AG20443 (cell line): ENCODE measurements at regions not wholly inside any gene's neighbourhood (a gene's known extent, or its start where the extent isn't known, plus 50 kb on each side); places are given as distances from the start of the nearest gene placed in this dataset.
"Not testable (repeated sequence)": the region's sequence is repeated elsewhere in the genome, so short reads cannot be mapped to it uniquely, and the experiment has no call there.

ENCODE experiments used
- DNase-seq: peaks from one replicate; pipeline ENCODE4 v3.0.0; 2012; ENCODE audit warnings: low spot score, mixed read lengths

DNA sequence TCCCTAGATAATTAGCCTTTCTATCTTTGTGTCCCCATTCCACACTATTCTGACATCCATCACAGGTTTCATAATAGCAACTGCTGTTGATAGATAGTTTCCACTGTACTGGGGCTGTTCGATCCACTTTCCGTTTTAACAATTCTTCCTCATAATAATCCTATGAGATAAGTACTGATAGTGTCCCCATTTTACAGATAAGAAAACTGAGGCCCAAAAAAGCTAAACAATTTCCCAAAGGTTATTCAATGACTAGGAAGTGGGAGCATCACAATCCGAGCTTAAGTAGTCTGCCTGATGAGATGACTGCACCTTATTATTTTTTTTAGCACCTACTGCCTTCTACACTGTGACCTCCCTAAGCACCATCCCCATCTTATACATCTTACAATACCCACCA, 569.2 kb downstream of the STK39 start:
- no peak for DNase-seq

DNA sequence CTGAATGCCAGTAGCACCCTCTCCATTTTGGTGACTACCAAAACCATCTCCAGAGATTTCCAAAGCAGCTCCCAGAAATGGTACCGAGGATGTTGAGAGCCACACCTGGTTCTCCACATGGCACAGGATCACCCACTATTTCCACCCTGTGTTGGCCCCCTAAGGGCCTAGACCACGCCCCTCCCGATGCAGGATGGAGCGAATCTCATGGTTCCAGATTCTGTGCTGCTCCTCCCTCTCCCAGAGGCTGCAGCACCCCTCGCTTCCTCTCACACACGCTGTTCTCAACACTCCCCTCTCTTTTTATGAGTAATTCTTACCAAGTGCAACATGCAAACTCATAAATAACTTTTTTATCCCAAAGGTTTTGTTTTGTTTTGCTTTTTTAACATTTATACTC, 571.5 kb downstream of the STK39 start:
- no peak for DNase-seq

DNA sequence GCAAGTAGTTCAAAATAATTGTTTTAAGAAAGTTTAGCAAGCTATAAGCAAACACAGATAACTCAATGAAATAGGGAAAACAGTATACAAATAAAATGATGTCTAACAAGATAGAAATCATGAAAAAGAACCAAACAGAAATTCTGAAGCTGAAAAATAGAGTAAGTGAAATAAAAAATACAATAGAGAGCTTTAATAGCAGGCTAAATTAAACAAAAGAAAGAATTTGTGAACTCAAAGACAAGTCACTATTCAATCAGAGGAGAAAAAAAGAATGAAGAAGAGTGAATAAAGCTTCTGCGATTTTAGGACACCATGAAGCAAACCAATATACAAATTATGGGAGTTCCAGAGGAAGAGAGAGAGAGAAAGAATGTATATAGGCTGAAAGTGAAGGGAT, 576.8 kb downstream of the STK39 start:
- DNase-seq = no peak

DNA sequence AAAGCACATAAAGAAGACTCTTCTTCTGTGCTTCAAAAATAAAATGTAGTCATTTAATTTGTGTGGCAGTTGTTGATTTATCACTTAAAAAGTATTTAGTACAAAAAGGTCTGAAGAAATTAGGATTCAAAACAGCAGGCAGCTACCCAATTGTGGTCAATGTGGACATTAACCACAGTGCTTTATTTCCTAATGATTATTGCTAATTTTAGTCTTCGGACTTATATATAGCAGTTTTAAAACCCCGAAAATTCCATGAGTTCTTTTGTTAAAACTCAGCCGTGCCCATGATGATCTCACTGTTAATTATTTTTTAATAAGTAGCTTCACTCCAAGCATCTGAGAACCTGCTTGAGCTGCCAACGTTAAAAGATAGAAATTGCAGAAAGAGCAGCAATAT, 594.3 kb downstream of the STK39 start:
- DNase-seq = no peak

DNA sequence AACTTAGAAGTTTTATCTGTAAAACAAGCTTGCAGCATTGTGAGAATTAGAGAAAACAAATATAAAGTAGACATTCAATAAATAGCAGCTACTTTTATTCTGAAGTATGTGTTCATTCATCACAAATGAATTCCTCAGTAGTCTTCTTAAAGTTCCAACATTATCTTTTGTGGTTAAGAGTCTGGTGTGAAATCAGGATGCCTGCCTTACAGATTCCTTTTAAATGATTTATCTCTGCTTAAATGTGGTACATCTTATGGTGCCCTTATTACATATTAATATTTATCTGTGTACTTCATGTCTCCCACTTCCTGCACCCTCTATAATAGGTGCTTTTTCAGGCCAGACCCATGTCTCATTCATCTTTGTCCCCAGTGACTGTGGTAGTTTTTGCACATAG, 595.0 kb downstream of the STK39 start:
- no peak for DNase-seq

DNA sequence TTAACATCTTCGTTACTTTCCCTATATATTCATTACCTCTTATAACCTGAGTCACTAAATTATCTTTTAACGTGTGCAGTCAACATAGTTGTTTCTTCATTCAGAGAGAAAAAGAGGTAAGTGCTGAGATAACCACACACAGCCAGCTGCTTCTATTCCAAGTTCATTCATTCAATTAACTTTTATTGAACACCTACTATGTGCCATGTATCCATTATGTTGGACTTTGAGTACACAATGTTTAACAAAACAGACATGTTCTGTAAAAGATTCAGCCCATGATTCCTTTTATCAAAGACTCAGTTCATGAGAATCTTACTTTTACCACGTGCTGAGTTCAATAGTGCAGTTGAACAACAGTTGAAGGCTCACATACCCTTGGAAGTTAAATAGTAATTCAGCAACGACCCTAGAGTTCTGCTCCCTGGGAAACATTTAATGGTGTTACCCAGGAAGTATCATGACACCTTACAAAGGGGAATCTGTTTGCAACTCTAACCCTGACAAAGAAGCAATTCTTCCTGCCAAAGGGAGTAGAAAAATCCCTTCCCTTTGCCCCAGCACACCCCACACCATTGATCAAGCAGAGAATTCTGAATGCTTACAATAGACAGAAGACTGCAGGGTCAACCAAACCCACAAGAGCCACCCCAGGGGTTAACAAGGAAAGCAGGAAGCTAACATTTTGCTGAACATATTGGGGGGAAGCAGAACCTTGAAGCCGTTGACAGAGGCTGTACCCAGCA, 595.8 kb downstream of the STK39 start:
- no peak for DNase-seq

DNA sequence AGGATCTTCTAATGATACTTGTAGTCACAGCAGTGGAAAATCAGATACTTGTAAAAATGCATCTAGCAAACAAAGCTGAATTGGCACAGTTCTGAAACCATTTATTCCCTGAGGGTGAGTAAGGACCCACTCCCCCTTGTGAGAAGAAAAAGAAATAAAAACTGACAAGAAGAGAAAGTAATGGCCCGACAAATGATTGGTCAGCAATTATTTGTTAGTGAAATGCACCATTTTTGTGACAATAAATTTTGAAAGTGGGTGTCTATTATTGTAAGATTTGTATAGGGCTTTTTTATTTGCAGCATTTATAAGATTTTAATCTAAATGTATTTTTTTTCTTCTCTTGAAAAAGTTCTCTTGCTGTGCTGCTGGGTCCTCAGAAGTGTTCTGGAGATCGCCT, 600.8 kb downstream of the STK39 start:
- no peak for DNase-seq

DNA sequence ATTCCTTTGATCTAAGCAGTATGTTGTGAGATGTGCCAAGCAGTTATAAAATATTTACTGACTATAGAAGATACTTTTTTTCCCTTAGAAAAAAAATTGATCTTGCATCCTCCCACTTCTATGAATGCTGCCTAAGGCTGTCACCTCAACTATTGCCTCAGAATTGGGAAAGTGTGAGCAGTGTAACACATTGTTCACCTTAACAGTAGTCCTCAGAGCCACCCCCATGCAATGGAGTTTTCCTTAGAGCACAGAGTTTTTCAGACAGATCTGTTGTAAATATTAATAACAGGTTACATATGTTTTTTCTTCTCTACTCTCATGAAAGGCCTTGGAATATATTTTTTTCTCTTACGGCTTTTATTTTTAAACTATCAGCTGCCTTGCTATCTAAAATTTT, 607.3 kb downstream of the STK39 start:
- no peak for DNase-seq

DNA sequence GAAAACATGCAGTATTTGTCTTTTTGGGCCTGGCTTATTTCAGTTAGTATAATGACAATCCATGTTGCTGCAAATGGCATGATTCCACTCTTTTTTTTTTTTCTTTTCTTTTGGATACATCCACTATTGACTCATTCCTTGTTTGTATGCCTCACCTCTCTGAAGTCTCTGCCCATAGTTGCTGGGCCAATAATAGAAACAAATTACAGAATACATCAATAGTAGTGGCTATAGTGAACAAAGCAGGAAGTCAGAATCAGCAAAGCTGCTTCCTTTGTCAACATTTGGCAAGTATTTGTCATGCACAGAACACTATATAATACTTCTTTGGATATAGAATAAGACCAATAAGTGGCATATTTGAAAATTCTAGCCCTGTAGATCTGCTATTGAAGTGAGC, 609.7 kb downstream of the STK39 start:
- DNase-seq = no peak

DNA sequence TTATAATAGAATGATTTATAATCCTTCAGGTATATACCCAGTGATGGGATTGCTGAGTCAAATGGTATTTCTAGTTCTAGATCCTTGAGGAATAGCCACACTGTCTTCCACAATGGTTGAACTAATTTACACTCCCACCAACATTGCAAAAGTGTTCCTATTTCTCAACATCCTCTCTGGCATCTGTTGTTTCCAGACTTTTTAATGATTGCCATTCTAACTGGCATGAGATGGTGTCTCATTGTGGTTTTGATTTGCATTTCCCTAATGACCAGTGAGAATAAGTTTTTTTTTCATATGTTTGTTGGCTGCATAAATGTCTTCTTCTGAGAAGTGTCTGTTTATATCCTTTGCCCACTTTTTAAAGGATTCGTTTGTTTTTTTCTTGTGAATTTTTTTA, 615.1 kb downstream of the STK39 start:
- not testable (repeated sequence) for DNase-seq

DNA sequence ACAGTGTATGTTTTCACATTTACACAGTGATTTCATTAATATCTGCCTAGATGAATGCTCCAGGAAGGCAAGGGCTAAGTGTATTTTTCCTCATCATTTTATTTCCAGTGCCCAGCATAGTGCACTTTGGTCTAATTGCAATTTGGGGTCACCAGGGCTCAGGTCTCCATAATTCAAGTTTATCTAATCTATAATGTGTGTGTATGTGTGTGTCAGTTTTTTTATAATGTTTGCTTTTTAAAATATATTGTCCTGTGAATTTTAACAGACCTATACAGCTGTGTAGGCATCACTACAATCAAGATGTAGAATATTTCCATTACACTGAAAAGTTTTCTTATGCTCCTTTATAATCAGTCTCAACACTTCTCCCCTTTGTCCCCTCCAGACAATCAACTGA, 620.4 kb downstream of the STK39 start:
- DNase-seq = no peak

DNA sequence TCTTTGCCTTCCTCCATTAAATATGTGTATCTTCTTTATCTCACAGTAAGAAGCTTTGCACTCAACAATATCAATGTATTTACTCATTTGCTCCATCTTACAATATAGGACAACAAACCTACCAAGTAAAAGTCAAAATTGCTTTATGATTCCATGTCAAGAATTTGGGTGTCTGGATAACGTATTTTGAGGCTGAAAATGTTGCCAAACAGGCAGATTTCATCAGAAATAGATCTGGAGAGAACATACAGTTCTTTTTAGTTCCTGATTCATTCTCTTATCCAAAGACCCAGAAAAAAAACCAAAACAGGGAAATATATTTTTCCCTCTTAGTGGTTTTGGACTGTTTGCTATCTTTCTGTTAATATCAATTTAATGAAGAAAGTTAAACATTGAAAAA, 621.1 kb downstream of the STK39 start:
- no peak for DNase-seq

DNA sequence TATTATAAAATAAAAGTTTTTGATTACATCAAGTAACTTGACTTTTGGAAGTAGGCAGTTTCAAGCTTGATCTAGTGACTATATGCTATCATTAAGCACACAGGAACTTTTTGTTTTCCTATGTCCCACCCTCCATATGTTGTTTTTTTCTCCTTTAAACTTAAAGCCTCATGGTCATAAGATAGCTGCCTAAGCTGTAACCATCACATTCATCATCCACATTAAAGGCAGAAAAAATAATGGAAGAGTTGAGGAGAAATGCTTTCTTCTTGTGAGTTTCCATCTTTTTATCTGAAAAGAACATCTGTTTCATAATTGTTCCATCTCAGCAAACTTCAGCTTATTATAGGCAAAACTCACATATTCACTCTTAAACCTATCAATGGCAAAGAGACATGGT, 630.4 kb downstream of the STK39 start:
- no peak for DNase-seq

DNA sequence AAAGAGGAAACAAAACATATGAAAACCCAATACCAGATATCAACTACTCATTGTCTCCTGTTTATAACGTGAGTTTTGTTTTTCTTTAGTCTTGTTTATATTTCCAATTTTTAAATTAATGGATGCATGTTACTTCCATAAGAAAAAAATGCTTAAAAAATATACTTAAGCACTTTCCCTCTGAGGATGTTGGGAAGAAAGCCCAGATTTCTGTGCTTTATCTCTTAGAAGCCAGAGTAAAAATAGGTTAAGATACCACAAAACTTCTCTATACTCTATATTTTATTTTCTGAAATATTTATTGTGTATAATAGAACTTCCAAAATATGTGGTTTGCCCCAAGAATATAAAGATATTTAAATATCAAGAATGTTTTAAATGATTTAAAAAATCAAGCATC, 633.9 kb downstream of the STK39 start:
- no peak for DNase-seq

DNA sequence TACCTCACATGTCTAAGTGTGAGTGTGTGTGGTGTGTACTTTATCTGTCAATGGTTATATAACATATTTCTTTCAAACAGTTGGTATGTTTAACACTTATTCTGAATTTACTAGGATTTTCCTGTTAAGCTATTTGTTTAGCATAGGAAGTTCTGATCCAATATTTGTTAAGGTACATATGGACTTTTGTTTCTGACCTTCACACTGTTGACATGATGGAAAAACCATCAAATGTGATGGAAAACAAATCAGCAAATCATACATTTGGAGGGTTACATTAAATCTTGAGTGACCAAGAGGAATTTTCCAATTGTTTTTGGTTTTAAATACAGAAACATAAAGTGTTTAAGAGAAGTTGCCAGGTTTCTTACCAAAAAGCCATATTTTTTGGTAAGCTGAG, 638.9 kb downstream of the STK39 start:
- DNase-seq = no peak

DNA sequence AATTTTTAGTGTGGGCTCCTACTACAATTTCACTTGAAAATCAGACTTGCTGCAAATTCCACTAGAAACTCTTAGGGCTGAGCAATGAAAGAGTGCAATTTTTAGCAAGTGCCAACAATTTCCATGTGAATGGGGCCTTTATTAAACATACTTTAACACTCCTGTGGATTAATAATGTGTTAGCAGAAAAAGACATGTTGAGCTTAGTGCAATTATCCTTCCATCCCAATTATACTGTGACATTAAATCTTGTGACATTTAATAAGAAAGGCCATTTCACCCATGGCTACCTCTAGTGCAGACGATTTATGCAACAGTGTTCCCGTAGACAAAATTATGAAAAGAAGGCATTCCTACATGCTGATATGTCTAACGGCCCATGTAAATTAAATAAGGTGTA, 639.7 kb downstream of the STK39 start:
- no peak for DNase-seq

DNA sequence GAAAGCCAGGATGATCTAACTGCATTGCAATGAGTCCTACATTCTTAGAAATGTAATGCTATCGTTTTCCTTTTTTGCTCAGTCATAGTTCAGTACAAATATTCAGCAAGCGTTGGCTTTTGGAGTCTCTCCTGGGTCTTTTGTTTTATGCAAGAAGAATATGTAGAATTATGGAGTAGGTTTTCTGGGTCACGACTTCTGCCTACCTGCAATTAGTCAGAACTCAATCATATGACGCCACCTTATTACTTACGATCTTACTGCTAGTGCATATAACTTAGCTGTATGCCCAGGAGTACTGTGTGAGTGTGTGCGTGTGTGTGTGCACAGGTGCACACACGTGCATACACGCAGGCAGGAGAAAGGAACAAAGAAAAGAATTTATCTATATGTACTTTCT, 640.2 kb downstream of the STK39 start:
- no peak for DNase-seq

DNA sequence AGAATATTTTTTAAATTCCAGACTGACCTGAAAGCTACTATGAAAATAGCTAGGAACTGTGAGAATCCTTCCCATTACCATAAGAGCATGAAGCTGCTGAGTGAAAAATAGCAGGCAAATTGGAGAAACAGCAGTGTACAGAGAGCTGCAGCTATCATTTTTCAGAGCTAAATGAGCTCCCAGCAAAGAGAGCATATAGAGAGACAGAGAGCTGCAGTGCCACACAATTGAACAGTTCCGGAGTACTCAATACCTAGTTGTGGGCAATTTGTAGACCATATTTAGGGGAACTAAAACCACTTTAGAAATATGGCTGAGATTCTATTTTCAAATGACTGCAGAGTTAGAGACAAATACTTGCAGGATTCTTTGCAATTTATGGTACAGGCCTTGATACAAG, 645.3 kb downstream of the STK39 start:
- no peak for DNase-seq

DNA sequence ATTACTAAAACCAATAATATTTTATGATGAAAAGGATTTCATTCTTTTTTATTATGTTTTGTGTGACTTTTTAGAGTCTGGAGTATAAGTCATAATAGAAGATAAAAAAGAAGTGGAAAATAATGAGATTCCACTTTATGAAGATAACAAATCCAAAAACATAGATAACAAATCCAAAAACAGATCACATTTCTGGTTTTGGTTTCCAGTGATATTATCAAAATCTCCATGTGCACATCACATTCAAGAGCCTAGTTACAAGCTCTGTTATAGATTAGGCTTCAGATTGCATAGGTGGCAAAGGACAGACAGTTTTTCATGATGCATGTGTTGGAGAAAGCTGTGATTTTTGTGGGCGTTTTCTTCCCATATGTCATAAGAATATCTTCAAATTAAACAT, 648.2 kb downstream of the STK39 start:
- no peak for DNase-seq

DNA sequence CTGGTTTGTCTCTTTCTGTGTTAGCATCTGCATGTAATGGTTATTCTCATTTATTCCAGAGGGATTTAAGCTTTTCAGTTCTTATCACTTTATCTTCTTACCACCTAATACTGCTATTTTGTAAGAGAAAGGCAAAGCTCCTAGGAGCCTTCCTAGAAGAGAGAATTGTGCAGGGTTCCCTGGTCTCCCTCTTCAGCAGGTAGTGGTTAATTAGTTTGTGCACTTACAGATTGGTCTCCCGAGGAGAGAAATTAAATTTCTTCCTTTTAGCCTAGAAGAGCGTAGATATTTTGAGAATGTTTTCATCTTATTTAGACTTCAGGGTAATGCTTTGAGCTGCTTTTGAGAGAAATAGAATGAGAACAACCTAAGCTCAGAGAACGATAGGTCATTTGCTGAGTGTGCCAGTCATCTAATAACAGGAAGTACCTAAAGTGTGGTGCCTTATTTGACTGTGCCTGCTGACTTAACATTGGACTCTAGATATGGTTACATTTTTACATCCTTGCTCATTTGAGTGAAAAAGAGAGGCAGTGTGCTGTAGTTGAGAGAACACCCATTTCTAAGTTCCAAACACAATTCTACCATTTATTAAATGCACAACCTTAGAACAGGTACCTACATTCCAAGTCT, 651.4 kb downstream of the STK39 start:
- DNase-seq = no peak

DNA sequence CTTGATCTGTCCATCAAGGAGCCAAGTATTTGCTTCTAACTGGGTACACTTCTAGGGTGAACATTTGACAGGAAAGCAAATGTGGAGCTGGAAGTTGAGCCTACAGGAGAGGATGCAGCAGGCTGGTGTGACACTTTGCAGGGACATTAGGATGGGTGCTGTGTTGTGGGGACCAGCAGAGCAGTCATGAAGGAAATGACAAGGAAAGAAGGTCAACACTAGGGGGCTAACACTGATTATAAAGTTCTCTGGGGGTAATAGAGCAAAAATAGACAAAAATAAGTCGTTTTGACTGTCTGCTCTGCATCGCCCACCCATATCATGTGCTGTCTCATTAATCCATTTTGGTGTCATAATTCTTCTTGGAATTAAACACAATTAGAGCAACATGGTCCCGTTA, 652.4 kb downstream of the STK39 start:
- DNase-seq = no peak

DNA sequence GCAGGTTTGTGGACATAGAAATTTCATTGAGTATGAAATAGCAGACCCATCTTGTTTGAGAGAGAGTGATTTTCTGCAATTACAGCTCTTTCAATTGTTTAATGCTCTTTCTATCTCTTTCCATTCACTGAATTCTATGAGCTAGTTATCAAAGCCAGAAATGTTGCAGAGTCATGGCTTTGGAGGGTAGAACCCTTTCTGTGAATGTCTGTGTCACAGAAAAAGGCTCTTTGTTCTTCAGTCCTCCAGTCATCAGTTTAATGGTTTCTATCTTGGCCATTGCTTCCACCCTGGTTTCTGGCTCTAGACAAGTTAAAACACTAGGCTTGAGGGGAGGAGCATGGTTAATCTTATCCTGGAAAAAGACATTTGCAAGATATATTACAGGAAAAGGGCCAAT, 655.0 kb downstream of the STK39 start:
- DNase-seq = no peak

DNA sequence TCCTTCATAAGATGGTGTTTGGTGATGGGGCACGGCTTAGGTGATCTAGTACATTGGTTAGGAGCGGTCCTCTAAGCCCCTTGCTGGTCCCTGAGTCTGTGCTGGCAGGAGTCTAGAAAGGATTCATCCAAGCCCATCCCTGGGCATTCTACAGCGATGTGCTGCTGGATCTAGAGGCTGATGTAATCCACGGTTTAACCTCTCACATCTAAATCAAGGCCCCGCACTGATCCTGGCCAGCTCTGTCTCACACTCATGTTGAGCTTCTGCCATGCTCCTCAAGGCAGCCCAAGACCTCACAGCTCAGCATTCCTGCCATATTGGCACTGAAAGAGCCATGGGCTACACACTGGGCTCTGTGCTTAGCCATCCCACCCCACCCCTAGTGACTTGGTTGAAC, 664.8 kb downstream of the STK39 start:
- no peak for DNase-seq

DNA sequence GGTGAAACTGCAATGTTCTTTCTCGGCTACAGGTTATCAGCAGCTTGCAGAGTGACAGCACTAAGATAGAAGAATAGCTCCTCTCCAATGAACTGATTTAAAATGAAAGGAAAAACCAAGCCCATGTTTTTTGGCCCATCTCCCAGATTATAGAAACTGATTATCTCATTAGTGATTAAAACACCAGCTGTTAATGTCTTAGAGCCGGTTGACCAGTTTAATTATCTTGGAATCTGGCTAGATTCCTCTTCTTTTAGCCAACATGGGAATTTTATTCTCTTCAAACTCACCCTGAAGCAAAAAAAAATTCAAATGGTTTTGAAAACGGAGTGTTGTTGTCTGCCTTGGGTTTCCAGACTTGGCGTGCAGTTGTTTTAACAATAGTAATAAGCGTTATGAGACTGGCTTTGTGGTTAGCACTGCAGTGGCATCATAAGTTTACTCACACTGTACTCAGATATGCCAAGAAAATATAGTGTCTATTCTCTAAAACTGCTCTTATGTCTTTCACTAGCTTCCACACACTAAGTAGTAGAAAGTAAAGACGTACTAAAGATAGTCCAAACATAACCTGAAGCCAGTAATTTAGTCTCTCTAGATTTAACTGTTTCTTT, 665.3 kb downstream of the STK39 start:
- no peak for DNase-seq
